Trophoblast cell (in vitro differentiated cells and primary cell): ENCODE measurements at regions not wholly inside any gene's neighbourhood (a gene's known extent, or its start where the extent isn't known, plus 50 kb on each side); places are given as distances from the start of the nearest gene placed in this dataset.
"Not testable (repeated sequence)": the region's sequence is repeated elsewhere in the genome, so short reads cannot be mapped to it uniquely, and the experiment has no call there.

ENCODE experiments used
- DNase-seq, 2 donors: peaks; one replicate each; pipeline ENCODE4 v3.0.0-alpha.2; 2016
- H2AFZ ChIP-seq: 2 replicates; pipeline ENCODE4 v1.6.1; 2013; ENCODE audit warnings: low read length, moderate library complexity, mild to moderate bottlenecking; ENCODE audit not compliant: insufficient read depth, poor library complexity
- H2AK5ac ChIP-seq: 2 replicates; pipeline ENCODE4 v1.6.1; 2013; ENCODE audit warnings: mild to moderate bottlenecking, low read length
- H2BK120ac ChIP-seq: 2 replicates; pipeline ENCODE4 v1.6.1; 2013; ENCODE audit warnings: low read length, mild to moderate bottlenecking, moderate library complexity; ENCODE audit not compliant: insufficient read depth, poor library complexity
- H2BK12ac ChIP-seq: 2 replicates; pipeline ENCODE4 v1.6.1; 2013; ENCODE audit warnings: mild to moderate bottlenecking, low read length, moderate library complexity
- H2BK5ac ChIP-seq: 2 replicates; pipeline ENCODE4 v1.6.1; 2013; ENCODE audit warnings: low read length, low read depth, moderate library complexity, mild to moderate bottlenecking; ENCODE audit not compliant: poor library complexity
- H3K14ac ChIP-seq: 2 replicates; pipeline ENCODE4 v1.6.1; 2013; ENCODE audit warnings: mild to moderate bottlenecking, low read length
- H3K18ac ChIP-seq: 2 replicates; pipeline ENCODE4 v1.6.1; 2013; ENCODE audit warnings: mild to moderate bottlenecking, low read length
- H3K23ac ChIP-seq: 2 replicates; pipeline ENCODE4 v1.6.1; 2013; ENCODE audit warnings: low read length
- H3K27ac ChIP-seq: 2 replicates; pipeline ENCODE4 v1.5.1; 2013; ENCODE audit warnings: low read depth, mild to moderate bottlenecking, inconsistent platforms, low read length, moderate library complexity
- H3K27me3 ChIP-seq: 2 replicates; pipeline ENCODE4 v1.6.1; 2013; ENCODE audit warnings: inconsistent platforms, mild to moderate bottlenecking, low read length, moderate library complexity; ENCODE audit not compliant: insufficient read depth
- H3K36me3 ChIP-seq, 2 experiments: 1 replicate in 1 of 2; 2 replicates in 1 of 2; pipeline ENCODE4 v1.6.1; 2013; ENCODE audit warnings: low read length in 2 of 2, mild to moderate bottlenecking in 2 of 2, moderate library complexity in 1 of 2; ENCODE audit not compliant: insufficient read depth in 2 of 2, control insufficient read depth in 1 of 2
- H3K4ac ChIP-seq: 2 replicates; pipeline ENCODE4 v1.6.1; 2013; ENCODE audit warnings: low read depth, mild to moderate bottlenecking, low read length, moderate library complexity
- H3K4me1 ChIP-seq, 2 experiments: 1 replicate in 1 of 2; 2 replicates in 1 of 2; pipeline ENCODE4 v1.6.1; 2013; ENCODE audit warnings: low read length in 2 of 2, mild to moderate bottlenecking in 2 of 2, moderate library complexity in 1 of 2; ENCODE audit not compliant: insufficient read depth in 2 of 2, control insufficient read depth in 1 of 2
- H3K4me2 ChIP-seq: 2 replicates; pipeline ENCODE4 v1.6.1; 2013; ENCODE audit warnings: inconsistent platforms, mild to moderate bottlenecking, low read length, moderate library complexity
- H3K4me3 ChIP-seq: 2 replicates; pipeline ENCODE4 v1.5.1; 2013; ENCODE audit warnings: mild to moderate bottlenecking, low read depth, low read length, inconsistent platforms
- H3K79me1 ChIP-seq: one replicate; pipeline ENCODE4 v1.6.1; 2013; ENCODE audit warnings: low read length
- H3K79me2 ChIP-seq: 2 replicates; pipeline ENCODE4 v1.6.1; 2013; ENCODE audit warnings: low read length, mild to moderate bottlenecking; ENCODE audit not compliant: control insufficient read depth, insufficient read depth, poor library complexity
- H3K9ac ChIP-seq: 2 replicates; pipeline ENCODE4 v1.6.1; 2013; ENCODE audit warnings: mild to moderate bottlenecking, low read length
- H3K9me3 ChIP-seq: 2 replicates; pipeline ENCODE4 v1.6.1; 2013; ENCODE audit warnings: low read depth, mild to moderate bottlenecking, control low read depth, inconsistent platforms, low read length; ENCODE audit not compliant: insufficient read depth
- H4K12ac ChIP-seq: 2 replicates; pipeline ENCODE4 v1.6.1; 2013; ENCODE audit warnings: low read depth, mild to moderate bottlenecking, low read length, moderate library complexity
- H4K8ac ChIP-seq: 2 replicates; pipeline ENCODE4 v1.6.1; 2013; ENCODE audit warnings: low read depth, mild to moderate bottlenecking, low read length, moderate library complexity
- H4K91ac ChIP-seq: one replicate; pipeline ENCODE4 v1.6.1; 2013; ENCODE audit warnings: low read depth, mild to moderate bottlenecking, low read length, moderate library complexity
- WGBS: extraction: QIAGEN DNeasy Blood & Tissue Kit; methylation state at CpG from one replicate; pipeline ENCODE4 v1.1.7; 2013; ENCODE audit warnings: missing lambda C conversion rate; ENCODE audit not compliant: insufficient read length, insufficient coverage; ENCODE audit errors: extremely low coverage; 5-methylcytosine and 5-hydroxymethylcytosine counted together

DNA sequence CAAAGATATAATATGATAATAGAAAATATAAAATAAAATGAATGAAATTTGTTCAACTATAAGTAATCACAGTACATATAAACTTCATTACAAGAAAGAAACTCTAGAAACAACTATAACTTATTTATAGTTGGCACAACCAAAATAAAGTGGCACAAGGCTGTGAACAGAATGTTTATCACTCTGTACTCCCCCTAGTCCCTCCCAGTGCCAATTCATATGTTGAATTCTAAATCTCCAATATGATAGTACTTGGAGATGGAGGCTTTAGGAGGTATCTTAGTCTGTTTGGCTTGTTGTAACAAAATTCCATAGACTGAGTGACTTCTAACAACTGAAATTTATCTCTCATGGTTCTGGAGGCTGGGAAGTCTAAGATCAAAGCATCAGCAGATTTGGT is 145.0 kb upstream of the TMEM229A start:
- Histone ChIP-seq H3K4me3 (no peak overlapping the region), H2BK5ac (no peak overlapping the region), H2BK120ac (no peak overlapping the region), H3K23ac (no peak overlapping the region), H2AFZ (no peak overlapping the region), H3K4me1 (no peaks in the 10 kb centered on the region), H3K4me2 (no peak overlapping the region), H3K79me1 (no peaks in the 10 kb centered on the region), H3K9ac (no peak overlapping the region), H3K79me2 (no peaks in the 10 kb centered on the region), H2AK5ac (no peak overlapping the region), H3K14ac (no peak overlapping the region), H3K9me3 (no peaks in the 10 kb centered on the region), H3K27ac (no peak overlapping the region), H4K91ac (no peak overlapping the region), H3K27me3 (no peaks in the 10 kb centered on the region), H4K12ac (no peak overlapping the region), H3K4ac (no peak overlapping the region), H4K8ac (no peak overlapping the region), H3K18ac (no peak overlapping the region), H2BK12ac (no peak overlapping the region), H3K36me3 (no peaks in the 10 kb centered on the region)
- no peak for DNase-seq

DNA sequence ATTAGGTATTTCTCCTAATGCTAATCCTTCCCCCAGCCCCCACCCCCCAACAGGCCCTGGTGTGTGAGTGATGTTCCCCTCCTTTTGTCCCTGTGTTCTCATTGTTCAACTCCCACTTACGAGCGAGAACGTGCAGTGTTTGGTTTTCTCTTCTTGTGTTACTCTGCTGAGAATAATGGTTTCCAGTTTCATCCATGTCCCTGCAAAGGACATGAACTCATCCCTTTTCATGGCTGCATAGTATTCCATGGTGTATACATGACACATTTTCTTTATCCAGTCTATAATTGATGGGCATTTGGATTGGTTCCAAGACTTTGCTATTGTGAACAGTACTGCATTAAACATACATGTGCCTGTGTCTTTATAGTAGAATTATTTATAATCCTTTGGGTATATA is 138.9 kb upstream of the TMEM229A start:
- not testable (repeated sequence) for H2BK5ac ChIP-seq, H3K9ac ChIP-seq, H3K23ac ChIP-seq, H4K91ac ChIP-seq, H3K27me3 ChIP-seq, H2AK5ac ChIP-seq, H3K79me1 ChIP-seq, H2BK120ac ChIP-seq, H3K4me3 ChIP-seq, H3K18ac ChIP-seq, H2AFZ ChIP-seq, H3K4ac ChIP-seq, H3K79me2 ChIP-seq, DNase-seq, H3K27ac ChIP-seq, H4K12ac ChIP-seq, H3K14ac ChIP-seq, H3K36me3 ChIP-seq, H4K8ac ChIP-seq, H3K4me1 ChIP-seq, H3K4me2 ChIP-seq, H2BK12ac ChIP-seq, H3K9me3 ChIP-seq
- no CpG with 5 or more reads among the region's 3 CpGs for WGBS

DNA sequence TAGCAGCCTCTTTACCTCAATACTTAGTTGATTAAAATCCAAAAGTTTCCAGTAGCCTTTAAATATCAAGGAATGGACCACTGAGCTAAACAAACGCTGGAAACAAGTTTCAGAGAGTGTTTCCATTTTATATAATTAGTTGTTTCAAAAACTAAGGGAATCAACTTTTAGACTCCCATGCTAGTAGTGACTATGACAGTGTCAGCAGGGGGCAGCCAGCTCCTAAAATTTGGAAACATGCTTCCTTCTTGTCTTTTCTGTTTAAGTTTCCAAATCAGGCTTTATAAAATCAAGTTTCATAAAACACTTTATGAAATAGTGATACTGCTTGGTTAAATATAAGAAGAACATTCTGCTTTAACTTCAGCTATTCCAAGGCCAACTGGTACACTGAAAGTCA is 138.2 kb upstream of the TMEM229A start:
- Histone ChIP-seq H3K18ac (no peak overlapping the region), H3K27ac (no peak overlapping the region), H3K9ac (no peak overlapping the region), H4K8ac (no peak overlapping the region), H3K9me3 (no peaks in the 10 kb centered on the region), H2BK5ac (no peak overlapping the region), H2BK12ac (no peak overlapping the region), H4K12ac (no peak overlapping the region), H3K36me3 (no peaks in the 10 kb centered on the region), H3K79me1 (no peaks in the 10 kb centered on the region), H2AK5ac (no peak overlapping the region), H3K27me3 (no peaks in the 10 kb centered on the region), H3K4me2 (no peak overlapping the region), H2AFZ (no peak overlapping the region), H3K4ac (no peak overlapping the region), H3K79me2 (no peaks in the 10 kb centered on the region), H4K91ac (no peak overlapping the region), H3K4me1 (no peaks in the 10 kb centered on the region), H2BK120ac (no peak overlapping the region), H3K14ac (no peak overlapping the region), H3K23ac (no peak overlapping the region), H3K4me3 (no peak overlapping the region)
- no CpG with 5 or more reads among the region's 1 CpG for WGBS
- DNase-seq, result peak; percentile 12 to 54

DNA sequence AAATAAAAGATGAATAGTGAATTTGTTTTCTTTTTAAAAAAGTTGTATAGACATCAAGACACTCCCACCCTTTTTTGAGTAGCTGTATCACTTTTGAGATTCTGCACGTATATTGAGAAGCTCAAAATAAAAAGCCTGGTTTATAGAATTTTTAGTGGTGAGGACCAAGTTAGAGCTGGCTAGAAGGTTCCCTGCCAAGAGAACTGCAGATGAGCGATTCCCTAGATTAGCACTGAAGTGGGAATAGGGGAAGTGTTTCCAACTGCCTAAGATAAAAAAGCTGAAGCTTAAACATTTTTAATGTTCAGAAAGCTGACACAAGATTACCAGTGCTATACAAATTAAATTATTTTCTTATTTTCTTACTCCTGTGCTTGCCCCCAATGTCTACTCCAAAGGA is 135.7 kb upstream of the TMEM229A start:
- H3K27ac ChIP-seq, result no peak overlapping the region
- no peak overlapping the region for H3K4me2 ChIP-seq
- H2BK120ac ChIP-seq, result no peak overlapping the region
- no peaks in the 10 kb centered on the region for H3K79me1 ChIP-seq
- H4K12ac ChIP-seq, result no peak overlapping the region
- no peak overlapping the region for H3K4ac ChIP-seq
- no peaks in the 10 kb centered on the region for H3K27me3 ChIP-seq
- no peaks in the 10 kb centered on the region for H3K79me2 ChIP-seq
- no peak overlapping the region for H3K4me3 ChIP-seq
- no peaks in the 10 kb centered on the region for H3K36me3 ChIP-seq
- DNase-seq, result no peak
- H3K4me1 ChIP-seq, result no peaks in the 10 kb centered on the region
- H2BK5ac ChIP-seq, result no peak overlapping the region
- no peak overlapping the region for H4K8ac ChIP-seq
- no peak overlapping the region for H3K18ac ChIP-seq
- H2AK5ac ChIP-seq, result no peak overlapping the region
- no peak overlapping the region for H2AFZ ChIP-seq
- H3K23ac ChIP-seq, result no peak overlapping the region
- no peak overlapping the region for H3K9ac ChIP-seq
- no peak overlapping the region for H3K14ac ChIP-seq
- H4K91ac ChIP-seq, result no peak overlapping the region
- H2BK12ac ChIP-seq, result no peak overlapping the region
- no CpG with 5 or more reads among the region's 2 CpGs for WGBS
- H3K9me3 ChIP-seq, result no peaks in the 10 kb centered on the region

DNA sequence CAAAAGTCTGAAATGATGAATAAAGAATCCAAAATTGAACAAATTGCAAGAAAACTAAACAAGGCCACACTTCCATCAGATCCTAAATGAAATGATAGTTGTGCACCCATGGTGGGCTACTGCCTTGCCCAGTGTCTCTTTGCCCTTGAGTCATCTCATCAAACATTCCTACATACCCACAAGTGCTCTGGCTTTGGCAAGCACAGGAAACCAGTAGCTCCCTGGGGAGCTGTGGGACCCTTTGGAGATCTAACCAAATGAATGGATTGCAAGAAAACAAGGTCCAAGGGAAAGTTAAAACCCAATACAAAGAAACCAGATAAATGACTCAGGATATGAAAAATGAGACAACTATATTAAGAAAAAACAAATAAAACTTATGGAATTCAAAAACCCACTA is 129.8 kb upstream of the TMEM229A start:
- no peaks in the 10 kb centered on the region for H3K4me1 ChIP-seq
- no peaks in the 10 kb centered on the region for H3K79me2 ChIP-seq
- H3K9me3 ChIP-seq, result peaks cover 2% of the 10 kb centered on the region
- H3K27ac ChIP-seq, result no peak overlapping the region
- no peak overlapping the region for H4K12ac ChIP-seq
- H3K4me3 ChIP-seq, result no peak overlapping the region
- H3K9ac ChIP-seq, result no peak overlapping the region
- no peaks in the 10 kb centered on the region for H3K79me1 ChIP-seq
- no peak overlapping the region for H2AFZ ChIP-seq
- H3K23ac ChIP-seq, result no peak overlapping the region
- no peak overlapping the region for H3K4ac ChIP-seq
- no peak overlapping the region for H4K8ac ChIP-seq
- H3K4me2 ChIP-seq, result no peak overlapping the region
- H2BK5ac ChIP-seq, result no peak overlapping the region
- H3K18ac ChIP-seq, result no peak overlapping the region
- no peak overlapping the region for H3K14ac ChIP-seq
- H2BK120ac ChIP-seq, result no peak overlapping the region
- DNase-seq, result no peak
- no peaks in the 10 kb centered on the region for H3K27me3 ChIP-seq
- H3K36me3 ChIP-seq, result no peaks in the 10 kb centered on the region
- H4K91ac ChIP-seq, result no peak overlapping the region
- no peak overlapping the region for H2AK5ac ChIP-seq
- H2BK12ac ChIP-seq, result no peak overlapping the region
